Activated CD4-positive, alpha-beta T cell treated with anti-CD3 and anti-CD28 coated beads for 4 hours (primary cell): ENCODE measurements at regions not wholly inside any gene's neighbourhood (a gene's known extent, or its start where the extent isn't known, plus 50 kb on each side); places are given as distances from the start of the nearest gene placed in this dataset.
"Not testable (repeated sequence)": the region's sequence is repeated elsewhere in the genome, so short reads cannot be mapped to it uniquely, and the experiment has no call there.

Experiments
- DNase-seq, 2 donors: peaks; one replicate each; pipeline ENCODE4 v3.0.0-alpha.2; 2020

GRCh38 chr22:22811016-22812009, 76.3 kb upstream of the IGLL5 start:
- DNase-seq: no peak

- no peak for DNase-seq
These were observed 75.3 kb upstream of the IGLL5 start for GRCh38 chr22:22812031-22812905.

- no peak for DNase-seq
These were observed 74.2 kb upstream of the IGLL5 start for GRCh38 chr22:22813126-22814075.

- no peak for DNase-seq
These were observed 72.8 kb upstream of the IGLL5 start for GRCh38 chr22:22814666-22815396.

- no peak for DNase-seq
These were observed 72.0 kb upstream of the IGLL5 start for GRCh38 chr22:22815397-22816170.

GRCh38 chr22:22816171-22816514, 71.5 kb upstream of the IGLL5 start:
- DNase-seq: no peak

- DNase-seq: no peak
These were observed 70.7 kb upstream of the IGLL5 start for GRCh38 chr22:22816766-22817410.

GRCh38 chr22:22817468-22818201, 70.0 kb upstream of the IGLL5 start:
- DNase-seq: no peak

- no peak for DNase-seq
These were observed 69.4 kb upstream of the IGLL5 start for GRCh38 chr22:22818202-22818538.

- DNase-seq: no peak
These were observed 68.5 kb upstream of the IGLL5 start for GRCh38 chr22:22818861-22819855.

GRCh38 chr22:22820076-22820475, 67.5 kb upstream of the IGLL5 start:
- DNase-seq: no peak

- DNase-seq: no peak
These were observed 67.0 kb upstream of the IGLL5 start for GRCh38 chr22:22820626-22821025.

GRCh38 chr22:22821340-22821739, 66.3 kb upstream of the IGLL5 start:
- no peak for DNase-seq

GRCh38 chr22:22822106-22822505, 65.5 kb upstream of the IGLL5 start:
- no peak for DNase-seq

GRCh38 chr22:22822553-22822952, 65.1 kb upstream of the IGLL5 start:
- not testable (repeated sequence) for DNase-seq

GRCh38 chr22:22823131-22823810, 64.3 kb upstream of the IGLL5 start:
- no peak for DNase-seq

- DNase-seq: no peak
These were observed 63.0 kb upstream of the IGLL5 start for GRCh38 chr22:22824340-22825212.
